HG02885 (cell line): ENCODE measurements at regions not wholly inside any gene's neighbourhood (a gene's known extent, or its start where the extent isn't known, plus 50 kb on each side); places are given as distances from the start of the nearest gene placed in this dataset.
"Not testable (repeated sequence)": the region's sequence is repeated elsewhere in the genome, so short reads cannot be mapped to it uniquely, and the experiment has no call there.

Experiments
- ATAC-seq: cut with Tn5 transposase; IDR thresholded peaks from one replicate; pipeline ENCODE4 v1.9.1; 2021; ENCODE audit warnings: mild to moderate bottlenecking; ENCODE audit not compliant: unreplicated experiment, poor library complexity

DNA sequence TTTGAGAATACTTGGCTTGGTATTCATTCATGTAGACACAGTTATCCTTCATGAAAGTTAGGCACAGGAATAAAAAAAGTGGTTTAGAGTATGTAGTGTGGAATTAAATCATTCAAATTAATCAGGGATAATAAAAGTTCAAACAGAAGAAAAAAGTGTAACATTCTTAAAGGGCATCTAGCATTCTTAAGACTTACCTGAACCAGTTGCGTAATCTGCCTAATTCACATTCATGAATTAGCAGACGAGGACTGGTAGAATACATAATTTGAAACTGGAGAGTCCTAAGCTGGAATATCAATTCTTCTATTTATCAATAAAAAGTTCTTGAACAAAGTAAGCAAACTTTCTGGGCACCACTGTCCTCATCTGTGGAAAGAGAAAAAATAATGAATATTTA lies 157.0 kb upstream of the DEPDC1 start:
- no peak for ATAC-seq

DNA sequence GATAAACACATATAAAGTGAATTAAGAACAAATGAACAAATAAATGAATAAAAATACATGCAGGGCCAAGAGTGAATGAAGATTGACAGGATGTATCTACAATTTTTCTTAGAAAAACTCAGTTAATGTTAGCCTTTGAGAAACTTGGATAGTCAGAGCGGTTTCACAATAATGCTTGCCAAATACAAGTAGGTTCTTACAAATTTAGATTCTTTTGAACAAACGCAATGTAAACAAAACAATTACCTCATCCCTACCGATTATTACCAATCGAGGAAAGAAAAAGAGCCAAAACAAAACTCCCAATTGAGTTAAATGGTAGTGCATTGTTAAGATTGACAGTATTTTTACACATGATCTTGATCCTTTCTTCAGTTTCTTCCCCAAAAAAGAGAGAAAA lies 176.9 kb upstream of the DEPDC1 start:
- ATAC-seq = no peak

DNA sequence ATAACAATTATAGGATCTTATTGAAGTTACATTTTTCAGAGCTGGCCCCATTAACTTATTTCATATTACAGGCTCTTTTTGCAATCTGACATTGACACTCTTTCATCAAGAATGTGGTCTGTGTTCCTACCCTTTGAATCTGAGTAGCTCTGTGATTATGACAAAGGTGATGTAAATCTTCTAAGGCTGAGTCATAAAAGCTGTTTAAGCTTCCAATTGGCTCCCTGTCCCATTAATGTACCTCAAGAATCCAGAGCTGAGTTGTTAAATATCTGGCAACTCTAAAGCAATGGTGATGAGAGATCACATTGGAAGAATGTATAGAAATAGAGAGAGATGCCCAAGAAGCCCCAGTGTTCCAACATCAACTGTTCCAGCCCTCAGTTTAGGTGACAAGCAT lies 178.5 kb upstream of the DEPDC1 start:
- no peak for ATAC-seq

DNA sequence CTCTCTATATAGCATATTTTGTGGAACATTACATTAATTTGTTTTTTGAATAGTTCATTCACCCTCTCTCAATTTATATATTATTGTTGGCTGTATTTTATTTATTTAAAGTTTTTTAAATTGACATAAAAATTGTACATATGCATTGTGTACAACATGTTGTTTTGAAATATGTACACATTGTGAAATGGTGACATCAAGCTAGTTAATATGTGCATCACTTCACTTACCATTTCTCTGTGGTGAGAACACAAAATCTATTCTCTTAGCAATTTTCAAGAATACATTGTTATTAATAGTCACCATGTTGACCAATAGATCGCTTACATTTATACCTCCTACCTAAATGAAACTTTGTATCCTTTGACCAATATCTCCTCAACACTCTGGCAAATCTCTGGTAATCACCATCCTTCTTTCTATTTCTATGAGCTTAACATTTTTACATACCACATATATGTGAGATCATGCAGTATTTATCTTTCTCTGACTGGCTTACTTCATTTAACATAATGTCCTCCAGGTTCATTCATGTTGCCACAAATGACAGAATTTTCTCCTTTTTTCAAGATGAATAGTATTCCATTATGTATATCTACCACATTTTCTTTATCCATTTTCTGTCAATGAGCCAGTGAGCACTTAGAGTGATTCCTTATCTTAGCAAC lies 180.9 kb upstream of the DEPDC1 start:
- no peak for ATAC-seq

DNA sequence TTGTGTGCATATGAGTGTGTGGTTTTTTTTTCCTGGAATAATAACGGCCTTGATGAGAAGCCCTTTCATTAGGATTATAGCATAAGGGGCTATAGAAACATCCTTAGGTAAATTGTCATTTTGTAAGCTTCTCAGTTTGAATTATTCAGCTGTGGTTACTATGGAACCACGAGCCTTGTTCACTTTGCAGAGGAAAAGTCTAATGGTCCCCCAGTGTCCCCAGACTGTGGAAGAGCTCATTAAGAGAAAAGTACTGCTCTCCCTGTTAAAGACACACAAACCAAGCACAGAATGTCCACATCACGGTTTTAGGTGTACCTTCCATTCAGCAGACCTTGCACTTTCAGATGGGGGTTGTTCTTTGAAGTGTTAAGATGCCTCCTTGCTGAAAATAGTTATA lies 199.3 kb upstream of the DEPDC1 start:
- ATAC-seq = no peak

DNA sequence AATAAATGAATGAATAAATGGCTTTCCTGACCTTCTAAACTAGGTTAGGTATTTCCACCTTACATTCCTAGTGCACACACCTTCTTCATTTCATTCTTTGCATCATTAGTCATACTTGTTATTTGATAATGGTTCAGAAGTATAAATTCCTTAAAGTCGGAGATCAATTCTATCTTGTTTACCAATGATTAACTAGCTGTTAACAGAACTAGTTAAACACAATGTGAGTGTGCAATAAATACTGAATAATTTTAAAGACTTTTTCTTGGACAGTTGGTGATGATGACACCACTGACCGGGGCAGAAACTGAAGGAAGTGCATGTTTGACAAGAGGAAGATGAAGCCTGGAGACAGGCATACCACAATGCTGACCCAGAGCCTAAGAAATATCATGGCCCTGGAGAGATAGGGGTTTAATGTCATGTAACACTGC lies 207.1 kb upstream of the DEPDC1 start:
- ATAC-seq = no peak

DNA sequence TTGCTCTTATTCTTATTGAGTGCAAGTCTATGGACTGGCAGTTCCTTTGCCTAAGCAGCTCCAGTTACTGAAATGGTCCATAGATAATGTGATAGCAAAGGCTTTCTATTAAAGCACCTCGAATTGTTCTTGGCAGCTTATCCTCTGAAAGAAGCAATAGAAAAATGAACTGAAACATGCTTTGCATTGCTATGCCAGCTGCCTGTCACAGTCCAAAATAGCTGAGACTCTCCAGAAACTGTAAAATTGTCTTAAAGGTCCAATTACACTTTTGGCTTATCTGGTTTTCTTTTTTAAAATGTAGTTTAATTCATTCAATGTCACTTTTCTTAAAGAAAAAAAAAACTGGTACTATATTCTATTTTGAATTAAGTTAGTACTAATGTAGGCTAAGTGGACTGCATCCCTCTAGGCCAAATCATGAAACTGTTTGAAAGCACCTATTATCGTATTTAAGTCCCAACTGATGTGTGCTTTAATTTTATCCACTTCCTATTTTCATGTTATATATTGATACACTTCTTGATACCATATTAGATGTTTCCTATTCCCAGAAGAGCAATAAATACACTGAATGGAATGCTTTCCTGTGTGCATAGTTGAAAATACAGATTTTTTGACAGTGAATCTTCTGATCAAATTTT lies 208.0 kb upstream of the DEPDC1 start:
- ATAC-seq = no peak

DNA sequence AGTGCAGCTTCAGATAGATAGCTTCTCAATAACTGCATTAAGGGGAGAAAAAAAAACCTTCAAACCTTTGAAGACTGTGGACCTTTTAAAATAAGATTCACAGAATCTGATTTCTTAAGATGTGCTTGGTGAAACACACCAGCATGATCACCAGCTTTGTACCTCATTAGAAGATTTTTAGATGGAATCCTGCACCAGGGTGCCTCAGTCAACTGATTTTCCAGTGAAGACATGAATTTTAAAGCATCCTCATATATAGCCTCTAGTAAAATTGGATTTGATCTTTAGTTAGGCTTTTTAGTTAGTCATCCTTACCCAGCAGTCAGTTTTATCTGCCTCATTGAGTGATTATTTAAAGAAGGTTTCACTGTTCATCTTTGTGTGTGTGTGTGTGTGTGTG lies 208.6 kb upstream of the DEPDC1 start:
- no peak for ATAC-seq

DNA sequence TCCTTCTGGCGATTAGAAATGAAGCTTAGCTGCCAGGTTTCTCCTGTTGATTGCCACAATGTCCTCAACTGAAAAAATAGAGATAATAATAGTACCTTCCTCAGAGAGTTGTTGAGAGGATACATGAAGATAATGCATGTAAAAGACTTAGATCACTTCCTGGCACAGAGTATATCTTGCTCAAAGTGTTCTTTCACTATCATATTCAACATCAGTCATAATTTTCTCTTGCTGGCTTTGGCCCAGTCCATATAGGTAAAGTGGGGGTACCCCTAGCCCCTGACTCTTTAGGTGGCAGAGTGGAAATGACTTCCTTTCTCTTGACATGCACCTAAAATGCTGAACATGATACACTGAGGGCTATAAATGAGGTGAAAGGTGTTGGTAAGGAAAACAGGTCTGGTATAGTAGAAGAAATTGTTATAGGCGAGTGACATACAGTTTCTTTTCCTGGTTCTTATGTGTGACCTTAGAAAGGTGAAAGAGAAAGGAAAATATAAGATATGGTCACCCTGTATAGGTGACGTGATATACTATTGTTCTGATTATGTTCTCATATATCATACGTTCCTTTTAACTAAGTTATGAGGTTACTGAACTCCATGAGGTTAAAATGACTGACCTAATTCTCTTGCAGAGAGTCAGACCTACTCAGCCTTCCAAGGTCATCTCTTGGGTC lies 209.9 kb upstream of the DEPDC1 start:
- no peak for ATAC-seq

DNA sequence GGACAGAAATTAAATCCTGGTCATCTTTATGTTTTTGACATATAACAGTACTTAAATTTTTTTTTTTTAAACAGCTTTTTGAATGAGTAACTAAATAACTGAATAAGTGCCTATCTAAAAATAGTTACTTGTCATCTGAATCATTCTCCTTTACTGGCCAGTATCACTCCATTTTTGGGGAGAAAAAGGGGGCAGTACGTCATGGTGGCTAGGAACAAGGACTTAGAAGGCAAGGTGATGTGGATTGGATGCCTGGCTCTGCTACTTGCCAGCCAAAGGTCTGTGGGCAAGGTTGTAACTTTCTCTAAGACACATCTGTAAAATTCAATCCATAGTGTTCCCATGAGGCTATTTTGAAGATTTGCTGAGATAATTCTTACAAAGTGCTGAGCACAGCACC lies 220.4 kb upstream of the DEPDC1 start:
- no peak for ATAC-seq

DNA sequence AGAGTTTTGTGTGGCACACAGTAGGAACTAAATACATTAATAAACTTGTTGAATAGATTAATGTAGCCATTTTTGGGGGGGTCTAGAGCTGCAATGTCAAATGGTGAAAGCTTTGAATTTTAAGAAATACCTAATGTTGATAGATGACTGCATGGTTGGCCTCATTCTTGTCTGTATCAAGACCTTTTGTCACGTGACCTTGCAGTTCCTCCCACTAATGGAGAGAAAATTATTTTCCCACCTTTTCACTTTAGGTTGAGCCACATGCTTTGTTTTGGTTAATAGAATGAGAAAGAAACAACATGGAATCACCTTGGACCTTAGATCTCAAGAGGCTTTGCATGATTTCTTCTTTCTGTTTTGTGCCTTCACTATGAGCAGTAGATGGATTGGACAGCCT lies 223.6 kb upstream of the DEPDC1 start:
- ATAC-seq = no peak

DNA sequence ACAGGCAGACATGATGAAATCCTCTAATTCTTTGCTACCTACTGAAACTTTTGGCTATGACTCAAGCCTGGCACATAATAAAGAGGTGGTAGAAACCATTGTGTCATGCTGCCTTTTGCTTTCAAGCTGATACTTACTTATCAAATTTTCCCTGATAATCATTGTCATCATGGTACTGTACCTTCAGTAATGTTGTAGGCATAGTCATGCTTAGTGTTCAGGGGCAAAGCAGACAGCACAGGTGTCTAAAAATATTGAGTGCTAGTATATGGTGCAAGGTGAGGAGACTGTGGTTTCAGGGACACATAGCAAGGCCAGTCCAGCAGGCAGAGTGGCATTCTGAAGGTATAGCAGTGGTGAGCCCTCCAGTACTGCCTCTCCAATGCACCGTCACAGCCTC lies 226.9 kb upstream of the DEPDC1 start:
- ATAC-seq = no peak

DNA sequence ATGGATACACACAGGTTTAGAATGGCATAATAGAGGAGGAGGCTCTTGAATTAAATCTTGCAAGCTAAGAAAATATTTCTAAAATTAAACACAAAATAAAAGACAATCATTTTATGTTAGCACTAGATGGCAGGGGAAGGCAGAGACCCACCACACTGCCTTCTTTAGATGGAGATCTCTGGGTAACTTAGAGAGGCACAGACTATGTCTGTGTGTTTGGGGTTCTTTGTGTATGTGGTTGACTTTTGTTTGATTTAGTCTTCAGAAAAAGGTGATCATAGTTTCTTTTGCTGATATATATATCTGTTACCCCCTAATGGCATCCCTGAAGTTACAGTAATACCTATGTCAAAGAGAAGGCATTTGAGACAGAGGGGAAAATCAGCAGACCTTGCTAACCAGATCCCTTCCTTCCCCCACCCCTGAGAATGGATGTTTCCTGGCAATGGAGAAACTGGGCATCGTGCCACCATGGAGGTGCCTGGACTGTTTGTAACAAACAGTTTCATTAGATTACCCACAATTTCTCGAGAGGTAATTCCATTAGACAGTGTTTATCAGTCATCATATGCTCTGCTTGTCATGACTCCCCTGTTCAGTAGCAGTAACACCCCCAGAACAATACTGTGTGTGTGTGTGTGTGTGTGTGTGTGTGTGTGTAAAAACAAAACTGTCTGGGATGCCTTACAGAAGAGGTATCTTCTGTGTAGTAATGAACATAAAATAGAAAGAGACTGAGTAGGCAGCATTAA lies 228.3 kb upstream of the DEPDC1 start:
- ATAC-seq = no peak

DNA sequence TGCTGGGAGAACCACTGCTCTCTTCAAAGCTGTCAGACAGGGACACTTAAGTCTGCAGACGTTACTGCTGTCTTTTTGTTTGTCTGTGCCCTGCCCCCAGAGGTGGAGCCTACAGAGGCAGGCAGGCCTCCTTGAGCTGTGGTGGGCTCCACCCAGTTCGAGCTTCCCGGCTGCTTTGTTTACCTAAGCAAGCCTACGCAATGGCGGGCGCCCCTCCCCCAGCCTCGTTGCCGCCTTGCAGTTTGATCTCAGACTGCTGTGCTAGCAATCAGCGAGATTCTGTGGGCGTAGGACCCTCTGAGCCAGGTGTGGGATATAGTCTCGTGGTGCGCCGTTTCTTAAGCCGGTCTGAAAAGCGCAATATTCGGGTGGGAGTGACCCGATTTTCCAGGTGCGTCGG lies 242.6 kb upstream of the DEPDC1 start:
- ATAC-seq = not testable (repeated sequence)

DNA sequence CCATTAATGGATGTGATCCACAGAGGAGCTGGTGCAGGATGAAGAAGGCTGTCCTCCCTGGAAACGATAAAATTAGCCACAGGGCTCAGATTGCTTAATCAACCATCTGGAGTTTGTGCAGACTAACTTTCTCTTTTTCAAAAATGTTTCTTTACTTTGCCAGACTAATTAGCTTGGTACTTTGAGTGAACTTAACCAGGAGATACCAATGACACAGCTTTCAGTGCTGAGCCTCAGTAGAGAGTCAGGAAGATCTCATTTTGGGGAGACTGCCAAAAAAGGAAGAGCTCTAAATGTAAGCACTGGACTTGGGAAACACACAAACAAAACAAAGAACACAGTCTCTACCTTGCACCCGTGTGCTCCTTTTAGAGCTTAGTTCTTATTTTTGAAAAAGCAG lies 248.1 kb upstream of the DEPDC1 start:
- no peak for ATAC-seq

DNA sequence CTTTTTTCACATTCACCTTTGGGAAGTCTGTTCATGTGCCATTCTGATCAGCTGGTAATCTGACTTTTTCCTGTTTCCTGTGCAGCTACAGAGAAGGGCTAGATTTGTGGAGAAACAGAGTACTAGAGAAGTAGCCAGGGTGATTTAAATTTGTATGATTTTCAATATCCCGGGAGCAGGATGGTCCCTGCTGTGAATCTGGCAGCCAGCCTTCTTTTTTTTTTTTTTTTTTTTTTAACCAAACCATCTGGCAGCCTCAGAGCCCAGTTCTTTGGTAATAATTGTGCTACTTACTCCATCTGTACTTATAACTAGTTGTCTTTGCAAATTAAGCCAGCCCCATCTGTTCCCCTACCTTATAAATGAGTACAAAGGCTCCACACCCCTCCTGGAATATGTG lies 248.6 kb upstream of the DEPDC1 start:
- no peak for ATAC-seq

DNA sequence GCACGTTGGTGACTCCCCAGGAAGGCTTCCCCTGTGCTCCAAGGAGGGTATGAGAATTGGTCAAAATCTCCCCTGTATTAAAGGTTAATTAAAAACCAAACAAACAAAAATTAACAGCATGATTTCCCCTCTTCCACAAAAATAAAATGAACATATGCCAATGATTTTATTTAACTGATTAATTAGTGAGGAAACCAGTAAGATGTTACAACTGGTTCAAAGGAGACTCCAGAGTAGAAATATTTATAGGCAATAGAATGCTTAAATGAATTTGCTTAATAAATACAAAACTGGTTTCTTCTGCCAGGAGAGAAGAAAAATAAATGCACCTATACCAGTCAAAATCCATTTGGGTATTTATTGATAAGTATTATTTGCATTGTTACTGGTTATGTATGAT lies 249.5 kb upstream of the DEPDC1 start:
- no peak for ATAC-seq

DNA sequence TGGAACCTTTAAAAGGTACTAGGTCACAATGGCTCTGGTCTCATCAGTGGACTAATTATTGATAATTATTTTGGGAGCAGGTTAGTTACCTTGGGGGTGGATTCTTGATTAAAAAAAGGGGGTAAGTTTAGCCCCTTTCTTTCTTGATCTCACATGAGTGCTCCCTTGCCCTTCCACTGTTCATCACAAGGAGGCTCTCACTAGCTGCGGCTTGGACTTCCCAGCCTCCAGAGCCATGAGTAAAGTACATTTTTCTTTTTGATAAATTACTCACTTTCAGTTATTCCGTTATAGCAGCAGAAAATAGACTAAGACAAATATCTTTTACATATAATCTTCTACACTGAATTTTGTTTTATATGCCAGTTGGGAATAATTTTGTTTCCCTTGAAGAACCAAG lies 254.8 kb upstream of the DEPDC1 start:
- ATAC-seq = no peak

DNA sequence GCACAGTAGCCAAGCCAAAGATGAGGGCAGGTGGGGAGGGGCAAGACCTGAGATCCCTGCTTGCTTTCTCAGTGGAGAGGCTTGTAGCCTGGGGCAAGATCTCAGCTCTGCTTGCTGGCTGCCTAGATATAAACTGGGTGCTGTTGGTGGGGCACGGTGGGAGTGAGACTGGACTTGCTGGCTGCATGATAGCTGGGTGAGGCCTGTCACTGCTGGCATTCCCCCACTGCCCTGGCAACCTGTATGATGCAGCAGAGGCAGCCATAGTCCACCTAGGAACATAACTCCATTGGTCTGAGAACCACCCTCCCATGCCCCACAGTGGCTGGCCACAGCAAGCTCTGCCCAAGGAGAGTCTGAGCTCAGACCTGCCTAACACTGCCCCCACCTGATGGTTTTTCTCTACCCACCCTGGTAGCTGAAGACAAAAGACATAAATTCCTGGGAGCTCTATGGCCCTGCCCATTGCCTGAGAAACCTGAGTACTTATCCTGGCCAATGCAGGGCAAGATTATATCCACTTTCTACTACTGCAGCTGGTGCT lies 261.9 kb upstream of the DEPDC1 start:
- ATAC-seq = no peak

DNA sequence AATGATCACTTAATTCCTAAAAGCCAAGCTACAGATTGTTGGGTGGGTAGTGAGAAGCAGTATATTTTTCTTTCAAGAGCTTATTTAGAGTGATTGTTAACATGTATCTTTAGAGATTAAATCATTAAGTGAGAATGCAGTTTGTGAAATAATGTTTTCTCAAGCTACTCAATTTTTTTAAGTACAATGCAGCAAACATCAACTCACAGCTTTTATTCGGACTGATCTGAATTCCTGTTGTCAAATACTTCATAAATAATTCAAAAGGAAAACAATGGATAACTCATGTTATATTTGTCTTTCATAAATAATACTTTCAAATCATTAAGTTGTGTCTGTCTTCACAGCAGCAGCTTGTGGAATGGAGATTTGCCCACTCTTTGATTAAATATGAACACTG lies 271.1 kb upstream of the DEPDC1 start:
- no peak for ATAC-seq

DNA sequence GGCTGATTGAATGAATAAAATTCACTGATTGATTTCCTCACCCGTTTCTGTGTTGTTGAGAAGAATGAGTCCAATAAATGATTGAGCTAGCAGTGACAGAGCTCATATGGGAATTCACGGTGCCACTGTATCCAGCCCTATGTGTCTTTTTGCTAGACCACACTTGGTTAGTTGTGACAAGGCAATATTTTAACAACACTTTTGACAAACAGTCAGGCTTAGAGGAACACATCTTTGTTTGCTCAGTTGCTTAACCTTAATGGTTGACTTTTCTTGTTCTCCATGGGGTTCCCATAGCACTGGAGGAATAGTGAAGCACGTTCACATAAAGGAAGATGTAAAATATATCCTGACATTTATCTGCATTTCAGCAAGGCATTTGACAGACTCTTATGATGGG lies 273.9 kb upstream of the DEPDC1 start:
- ATAC-seq = no peak
